C4-2B (cell line): ENCODE measurements at regions not wholly inside any gene's neighbourhood (a gene's known extent, or its start where the extent isn't known, plus 50 kb on each side); places are given as distances from the start of the nearest gene placed in this dataset.

Source experiments
- H3K27ac ChIP-seq: fragments of 450-650 bp; 2 replicates; pipeline ENCODE4 v1.5.1; 2017
- CTCF ChIP-seq: fragments of 450-650 bp; conservative IDR thresholded peaks from 2 replicates; pipeline ENCODE4 v1.5.1; 2017; ENCODE audit warnings: mild to moderate bottlenecking
- ZFX ChIP-seq: fragments of 450-650 bp; IDR thresholded peaks from 2 replicates; pipeline ENCODE4 v1.6.1; 2017

GRCh38 chr2:199115169-199115568, 342.6 kb downstream of the SATB2 start:
- TF ChIP-seq ZFX (no peak), CTCF (no peak)
- H3K27ac ChIP-seq = no peak overlapping the region

- TF ChIP-seq ZFX (no peak), CTCF (no peak)
- H3K27ac ChIP-seq = no peak overlapping the region
Measured at GRCh38 chr2:199113111-199113510, 344.6 kb downstream of the SATB2 start.

- no peak for TF ChIP-seq ZFX
- no peak overlapping the region for H3K27ac ChIP-seq
Measured at GRCh38 chr2:199111458-199111857, 346.3 kb downstream of the SATB2 start.

- H3K27ac ChIP-seq = no peak overlapping the region
- TF ChIP-seq ZFX = no peak
Measured at GRCh38 chr2:199108056-199108455, 349.7 kb downstream of the SATB2 start.

- no peak for TF ChIP-seq ZFX
- TF ChIP-seq CTCF = no peak
Measured at GRCh38 chr2:199105826-199106225, 351.9 kb downstream of the SATB2 start.

GRCh38 chr2:199101487-199101886, 356.3 kb downstream of the SATB2 start:
- TF ChIP-seq ZFX (no peak), CTCF (no peak)

More at GRCh38 chr2:199105826-199106225, 351.9 kb downstream of the SATB2 start:
- no peak overlapping the region for H3K27ac ChIP-seq

GRCh38 chr2:199100326-199101110, 357.2 kb downstream of the SATB2 start:
- TF ChIP-seq CTCF (no peak), ZFX (no peak)
- H3K27ac ChIP-seq = no peak overlapping the region

More at GRCh38 chr2:199101487-199101886, 356.3 kb downstream of the SATB2 start:
- no peak overlapping the region for H3K27ac ChIP-seq

- no peak overlapping the region for H3K27ac ChIP-seq
- no peak for TF ChIP-seq CTCF
Measured at GRCh38 chr2:199092419-199092818, 365.3 kb downstream of the SATB2 start.
